Panc1 (cell line): ENCODE measurements at regions not wholly inside any gene's neighbourhood (a gene's known extent, or its start where the extent isn't known, plus 50 kb on each side); places are given as distances from the start of the nearest gene placed in this dataset.

Source experiments
- CTCF ChIP-seq: fragments of 450-650 bp; IDR thresholded peaks from 2 replicates; pipeline ENCODE4 v1.5.1; 2017; ENCODE audit warnings: mild to moderate bottlenecking
- POLR2AphosphoS5 ChIP-seq: IDR thresholded peaks from 2 replicates; pipeline ENCODE4 v1.6.1; 2012; ENCODE audit warnings: mild to moderate bottlenecking, low read depth, low read length, moderate library complexity
- REST ChIP-seq, 2 experiments: IDR thresholded peaks; 2 replicates each; pipeline ENCODE4 v1.6.1; 2011 to 2012; ENCODE audit warnings: low read depth in 2 of 2, control low read depth in 1 of 2, low read length in 1 of 2, mild to moderate bottlenecking in 1 of 2, moderate library complexity in 1 of 2; ENCODE audit not compliant: insufficient read depth in 1 of 2
- SIN3A ChIP-seq: IDR thresholded peaks from 2 replicates; pipeline ENCODE4 v1.6.1; 2012; ENCODE audit warnings: low read depth, mild to moderate bottlenecking, low read length, moderate library complexity, borderline replicate concordance; ENCODE audit not compliant: insufficient read depth

GRCh38 chr3:106806964-106807363 lies 570.3 kb upstream of the CCDC54 start:
- no peak for TF ChIP-seq REST (IDR thresholded peaks at IDR 0.05; ENCODE audit: insufficient read depth in 1 of 2, low read depth in 2 of 2, low read length in 1 of 2)
- no peak for TF ChIP-seq CTCF
- no peak for TF ChIP-seq POLR2AphosphoS5
- TF ChIP-seq SIN3A: no peak
